ENCODE measurements at regions not wholly inside any gene's neighbourhood (a gene's known extent, or its start where the extent isn't known, plus 50 kb on each side); places are given as distances from the start of the nearest gene placed in this dataset.

DNA sequence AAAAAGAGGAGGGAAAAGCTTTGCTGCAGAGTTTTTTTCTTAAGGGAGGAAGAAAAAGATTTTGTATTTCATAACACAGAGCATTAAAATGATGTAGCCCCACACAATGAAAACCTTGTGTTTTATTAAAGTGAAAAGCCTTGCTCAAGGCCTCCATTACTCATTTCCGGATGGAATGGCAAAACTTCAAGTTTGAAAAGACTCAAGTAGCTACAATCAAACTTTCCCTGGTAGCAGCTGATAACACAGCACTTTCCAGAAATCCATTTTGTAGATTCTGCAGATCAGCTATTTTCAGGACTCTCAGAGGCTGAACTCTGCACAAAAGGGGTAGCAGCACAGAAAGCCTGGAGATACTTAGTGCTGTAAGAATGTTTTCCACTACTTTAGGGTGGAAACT lies 374.8 kb downstream of the NFIB start:
- Histone ChIP-seq H3K9me3 (ENCODE audit: control insufficient read depth in 2 of 2, low read length in 2 of 2) (no peaks in the 10 kb centered on the region), H3K36me3 (ENCODE audit: control insufficient read depth, insufficient read depth, low read length) (no peaks in the 10 kb centered on the region), H3K4me1 (ENCODE audit: control insufficient read depth, insufficient read depth, low read length, poor library complexity, severe bottlenecking) (no peaks in the 10 kb centered on the region), H3K27ac (ENCODE audit: insufficient read depth, low read length, poor library complexity, severe bottlenecking) (no peak overlapping the region), H3K27me3 (ENCODE audit: control insufficient read depth, insufficient read depth, low read length) (no peaks in the 10 kb centered on the region), H3K4me3 (ENCODE audit: low read depth, low read length) (no peak overlapping the region)
- ATAC-seq (ENCODE audit: low read depth in 2 of 2), result no peak
- Mint-ChIP-seq H3K4me1 (no peaks in the 10 kb centered on the region), H3K27ac (no peak overlapping the region), H3K27me3 (peaks cover 4% of the 10 kb centered on the region), H3K9me3 (peaks cover 0 to 25% (median 2%) of the 10 kb centered on the region in 7 donors), H3K36me3 (no peaks in the 10 kb centered on the region), H3K4me3 (no peak overlapping the region)
- no peak for DNase-seq

DNA sequence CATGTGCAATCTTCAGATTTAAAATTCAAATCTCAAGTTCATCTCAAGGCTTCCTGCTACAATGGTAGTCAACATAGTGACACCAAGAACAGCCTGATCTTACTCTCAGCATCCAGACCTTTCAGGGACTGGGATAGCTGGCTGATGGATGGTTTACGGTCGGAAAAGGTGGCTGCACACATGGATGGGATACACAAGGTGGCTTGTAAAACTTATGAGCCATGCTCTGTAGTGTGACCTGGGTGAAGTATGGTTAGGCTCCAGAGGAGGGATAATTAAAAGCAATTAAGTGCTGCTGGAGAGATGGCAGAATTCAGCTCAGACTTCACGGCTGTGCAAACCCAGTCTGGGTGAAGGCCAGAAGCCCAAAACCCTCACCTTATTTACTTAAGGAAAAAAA lies 379.5 kb downstream of the NFIB start:
- Histone ChIP-seq H3K36me3 (ENCODE audit: control insufficient read depth, insufficient read depth, low read length) (no peaks in the 10 kb centered on the region), H3K4me3 (ENCODE audit: low read depth, low read length) (no peak overlapping the region), H3K27me3 (ENCODE audit: control insufficient read depth, insufficient read depth, low read length) (no peaks in the 10 kb centered on the region), H3K27ac (ENCODE audit: insufficient read depth, low read length, poor library complexity, severe bottlenecking) (no peak overlapping the region), H3K9me3 (ENCODE audit: control insufficient read depth in 2 of 2, low read length in 2 of 2) (no peaks in the 10 kb centered on the region), H3K4me1 (ENCODE audit: control insufficient read depth, insufficient read depth, low read length, poor library complexity, severe bottlenecking) (no peaks in the 10 kb centered on the region)
- Mint-ChIP-seq H3K27ac (no peak overlapping the region), H3K36me3 (no peaks in the 10 kb centered on the region), H3K27me3 (no peaks in the 10 kb centered on the region), H3K9me3 (peaks cover 0 to 11% (median 2%) of the 10 kb centered on the region in 7 donors), H3K4me1 (no peaks in the 10 kb centered on the region), H3K4me3 (no peak overlapping the region)
- no peak for DNase-seq
- no peak for ATAC-seq (ENCODE audit: low read depth in 2 of 2)

DNA sequence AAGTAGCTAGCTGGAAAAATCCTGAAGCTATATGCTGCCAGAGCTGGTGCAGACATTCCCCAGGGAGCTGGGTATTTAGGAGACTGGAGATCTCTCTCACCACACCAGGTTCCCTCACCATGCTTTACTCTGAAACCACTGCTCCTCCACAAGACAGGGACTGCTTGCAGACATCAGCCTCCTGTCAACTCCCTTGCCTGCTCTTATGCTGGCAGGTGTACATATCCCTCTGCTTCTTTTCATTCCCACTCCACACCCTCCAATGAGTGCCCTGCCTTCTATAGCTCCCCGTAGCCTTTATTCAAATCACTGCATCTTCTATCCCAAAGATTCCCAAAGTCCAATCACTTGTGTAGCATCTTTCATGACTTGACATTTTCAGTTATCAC lies 380.7 kb downstream of the NFIB start:
- no peak overlapping the region for H3K4me3 Mint-ChIP-seq
- H3K36me3 Mint-ChIP-seq, result no peaks in the 10 kb centered on the region
- ATAC-seq (ENCODE audit: low read depth in 2 of 2) (no peak), DNase-seq (no peak)
- H3K9me3 ChIP-seq (ENCODE audit: control insufficient read depth in 2 of 2, low read length in 2 of 2), result no peaks in the 10 kb centered on the region
- H3K27ac ChIP-seq (ENCODE audit: insufficient read depth, low read length, poor library complexity, severe bottlenecking), result no peak overlapping the region
- H3K27me3 ChIP-seq (ENCODE audit: control insufficient read depth, insufficient read depth, low read length), result no peaks in the 10 kb centered on the region
- H3K4me3 ChIP-seq (ENCODE audit: low read depth, low read length), result no peak overlapping the region
- H3K4me1 ChIP-seq (ENCODE audit: control insufficient read depth, insufficient read depth, low read length, poor library complexity, severe bottlenecking), result no peaks in the 10 kb centered on the region
- H3K27ac Mint-ChIP-seq, result no peak overlapping the region
- no peaks in the 10 kb centered on the region for H3K4me1 Mint-ChIP-seq
- H3K36me3 ChIP-seq (ENCODE audit: control insufficient read depth, insufficient read depth, low read length), result no peaks in the 10 kb centered on the region
- peaks cover 0 to 11% (median 2%) of the 10 kb centered on the region in 7 donors for H3K9me3 Mint-ChIP-seq
- H3K27me3 Mint-ChIP-seq, result no peaks in the 10 kb centered on the region

DNA sequence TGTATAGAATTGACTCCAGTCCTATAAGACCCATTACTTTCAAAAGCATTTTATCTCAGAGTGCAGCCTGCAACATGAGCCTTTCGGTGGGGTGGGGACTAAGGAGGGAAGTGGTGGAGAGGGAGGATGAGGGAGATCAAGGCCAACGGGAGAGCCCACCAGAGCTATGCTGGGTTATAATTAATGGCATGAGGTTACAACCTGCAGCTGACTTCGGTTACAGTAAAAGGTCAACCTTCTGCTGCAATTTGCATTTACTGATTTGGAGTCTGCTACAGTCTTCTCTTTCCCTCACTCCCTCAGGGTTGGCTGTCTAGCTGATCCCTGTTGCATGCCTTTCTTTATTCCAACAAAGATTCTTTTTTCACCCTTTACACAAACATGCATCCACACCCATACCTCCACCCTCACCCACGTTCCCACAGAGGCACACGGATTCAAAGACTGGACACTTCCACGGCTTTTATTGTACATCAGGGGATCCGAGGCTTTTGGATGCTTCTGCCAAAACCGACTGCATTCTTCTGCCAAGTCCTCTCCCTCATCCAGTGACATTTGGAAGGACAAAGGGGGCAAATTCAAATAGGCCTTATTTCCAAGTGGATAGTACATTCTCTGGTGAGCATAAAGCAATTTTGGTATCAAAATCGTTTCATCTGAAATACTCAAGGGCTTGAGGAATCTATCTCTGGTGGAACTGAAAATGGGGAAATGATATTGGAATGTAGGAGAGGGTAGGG lies 381.2 kb downstream of the NFIB start:
- H3K4me1 Mint-ChIP-seq, result no peaks in the 10 kb centered on the region
- Histone ChIP-seq H3K36me3 (ENCODE audit: control insufficient read depth, insufficient read depth, low read length) (no peaks in the 10 kb centered on the region), H3K4me3 (ENCODE audit: low read depth, low read length) (no peak overlapping the region), H3K27ac (ENCODE audit: insufficient read depth, low read length, poor library complexity, severe bottlenecking) (no peak overlapping the region), H3K9me3 (ENCODE audit: control insufficient read depth in 2 of 2, low read length in 2 of 2) (no peaks in the 10 kb centered on the region), H3K27me3 (ENCODE audit: control insufficient read depth, insufficient read depth, low read length) (no peaks in the 10 kb centered on the region), H3K4me1 (ENCODE audit: control insufficient read depth, insufficient read depth, low read length, poor library complexity, severe bottlenecking) (no peaks in the 10 kb centered on the region)
- no peaks in the 10 kb centered on the region for H3K27me3 Mint-ChIP-seq
- H3K4me3 Mint-ChIP-seq, result no peak overlapping the region
- no peak for ATAC-seq (ENCODE audit: low read depth in 2 of 2)
- H3K36me3 Mint-ChIP-seq, result no peaks in the 10 kb centered on the region
- H3K9me3 Mint-ChIP-seq, result peaks cover 0 to 11% (median 2%) of the 10 kb centered on the region in 7 donors
- no peak overlapping the region for H3K27ac Mint-ChIP-seq
- no peak for DNase-seq

DNA sequence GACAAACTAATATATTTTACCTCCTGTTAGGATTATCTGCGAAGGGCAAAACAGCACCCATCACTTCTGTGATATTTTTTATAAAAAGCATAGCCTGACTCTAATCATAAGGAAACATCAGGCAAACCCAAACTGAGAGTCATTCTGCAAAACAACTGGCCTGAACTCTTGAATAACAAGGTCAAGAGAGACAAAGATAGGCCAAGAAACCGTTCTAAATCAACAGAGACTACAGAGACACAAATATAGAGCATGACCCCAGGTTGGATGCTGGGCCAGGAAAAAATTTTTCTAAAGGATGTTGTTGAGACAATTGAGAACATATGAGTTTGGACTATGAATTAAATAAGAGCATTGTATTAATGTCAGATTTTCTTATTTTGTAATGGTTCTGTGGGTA lies 384.9 kb downstream of the NFIB start:
- no peaks in the 10 kb centered on the region for H3K9me3 ChIP-seq (ENCODE audit: control insufficient read depth in 2 of 2, low read length in 2 of 2)
- ATAC-seq (ENCODE audit: low read depth in 2 of 2), result no peak
- Mint-ChIP-seq H3K9me3 (peaks cover 0 to 6% (median 4%) of the 10 kb centered on the region in 7 donors), H3K4me1 (no peaks in the 10 kb centered on the region), H3K27ac (no peak overlapping the region), H3K27me3 (no peaks in the 10 kb centered on the region), H3K36me3 (no peaks in the 10 kb centered on the region), H3K4me3 (no peak overlapping the region)
- H3K36me3 ChIP-seq (ENCODE audit: control insufficient read depth, insufficient read depth, low read length), result no peaks in the 10 kb centered on the region
- H3K27ac ChIP-seq (ENCODE audit: insufficient read depth, low read length, poor library complexity, severe bottlenecking), result no peak overlapping the region
- H3K4me1 ChIP-seq (ENCODE audit: control insufficient read depth, insufficient read depth, low read length, poor library complexity, severe bottlenecking), result no peaks in the 10 kb centered on the region
- no peaks in the 10 kb centered on the region for H3K27me3 ChIP-seq (ENCODE audit: control insufficient read depth, insufficient read depth, low read length)
- no peak overlapping the region for H3K4me3 ChIP-seq (ENCODE audit: low read depth, low read length)
- no peak for DNase-seq

DNA sequence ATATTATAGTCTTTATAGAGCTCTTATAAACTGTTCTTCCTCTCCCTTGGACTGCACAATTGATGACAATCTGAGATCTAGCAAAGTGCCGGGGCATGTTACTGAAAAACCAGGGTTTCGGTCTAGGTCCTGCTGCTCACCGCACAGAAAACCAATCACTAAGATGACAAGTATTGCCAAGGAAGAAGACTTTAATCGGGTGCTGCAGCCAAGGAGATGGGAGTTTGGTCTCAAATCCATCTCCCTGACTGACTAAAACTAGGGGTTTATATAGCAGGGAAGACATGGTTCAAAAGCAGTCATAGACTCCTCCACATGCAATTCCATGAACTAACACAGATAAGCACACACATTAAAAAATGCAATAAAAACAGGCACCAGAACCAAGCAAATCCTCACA lies 390.6 kb downstream of the NFIB start:
- no peaks in the 10 kb centered on the region for H3K27me3 ChIP-seq (ENCODE audit: control insufficient read depth, insufficient read depth, low read length)
- H3K36me3 ChIP-seq (ENCODE audit: control insufficient read depth, insufficient read depth, low read length), result no peaks in the 10 kb centered on the region
- no peaks in the 10 kb centered on the region for H3K9me3 ChIP-seq (ENCODE audit: control insufficient read depth in 2 of 2, low read length in 2 of 2)
- no peak for ATAC-seq (ENCODE audit: low read depth in 2 of 2)
- no peaks in the 10 kb centered on the region for H3K4me1 ChIP-seq (ENCODE audit: control insufficient read depth, insufficient read depth, low read length, poor library complexity, severe bottlenecking)
- Mint-ChIP-seq H3K27ac (no peak overlapping the region), H3K4me1 (no peaks in the 10 kb centered on the region), H3K36me3 (no peaks in the 10 kb centered on the region), H3K27me3 (no peaks in the 10 kb centered on the region), H3K9me3 (peaks cover 0 to 9% (median 6%) of the 10 kb centered on the region in 7 donors), H3K4me3 (no peak overlapping the region)
- no peak for DNase-seq
- no peak overlapping the region for H3K4me3 ChIP-seq (ENCODE audit: low read depth, low read length)
- H3K27ac ChIP-seq (ENCODE audit: insufficient read depth, low read length, poor library complexity, severe bottlenecking), result no peak overlapping the region

DNA sequence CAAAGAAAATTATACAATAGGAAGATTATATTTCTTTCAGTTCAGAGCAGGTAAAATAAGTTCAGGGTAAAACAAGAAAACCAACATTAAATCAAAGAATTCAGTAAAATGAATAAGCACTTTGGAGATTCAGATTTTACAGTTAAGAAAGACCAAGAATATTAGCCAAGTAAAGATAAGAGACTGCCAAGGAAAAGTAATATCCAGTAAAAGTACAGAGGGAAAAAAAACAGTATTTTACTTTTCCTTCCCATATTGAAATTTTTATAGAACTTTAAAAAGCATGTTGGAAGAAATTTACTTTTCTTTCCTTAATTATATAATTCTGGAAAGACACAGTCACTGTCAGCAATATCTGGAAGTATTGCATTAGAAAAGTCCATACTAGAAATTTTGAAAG lies 393.4 kb downstream of the NFIB start:
- Mint-ChIP-seq H3K4me1 (no peaks in the 10 kb centered on the region), H3K36me3 (no peaks in the 10 kb centered on the region), H3K9me3 (peaks cover 0 to 10% (median 6%) of the 10 kb centered on the region in 7 donors), H3K27me3 (no peaks in the 10 kb centered on the region), H3K4me3 (no peak overlapping the region), H3K27ac (no peak overlapping the region)
- H3K4me1 ChIP-seq (ENCODE audit: control insufficient read depth, insufficient read depth, low read length, poor library complexity, severe bottlenecking), result no peaks in the 10 kb centered on the region
- H3K27ac ChIP-seq (ENCODE audit: insufficient read depth, low read length, poor library complexity, severe bottlenecking), result no peak overlapping the region
- no peak for ATAC-seq (ENCODE audit: low read depth in 2 of 2)
- DNase-seq, result no peak
- no peaks in the 10 kb centered on the region for H3K9me3 ChIP-seq (ENCODE audit: control insufficient read depth in 2 of 2, low read length in 2 of 2)
- no peak overlapping the region for H3K4me3 ChIP-seq (ENCODE audit: low read depth, low read length)
- H3K27me3 ChIP-seq (ENCODE audit: control insufficient read depth, insufficient read depth, low read length), result no peaks in the 10 kb centered on the region
- no peaks in the 10 kb centered on the region for H3K36me3 ChIP-seq (ENCODE audit: control insufficient read depth, insufficient read depth, low read length)

DNA sequence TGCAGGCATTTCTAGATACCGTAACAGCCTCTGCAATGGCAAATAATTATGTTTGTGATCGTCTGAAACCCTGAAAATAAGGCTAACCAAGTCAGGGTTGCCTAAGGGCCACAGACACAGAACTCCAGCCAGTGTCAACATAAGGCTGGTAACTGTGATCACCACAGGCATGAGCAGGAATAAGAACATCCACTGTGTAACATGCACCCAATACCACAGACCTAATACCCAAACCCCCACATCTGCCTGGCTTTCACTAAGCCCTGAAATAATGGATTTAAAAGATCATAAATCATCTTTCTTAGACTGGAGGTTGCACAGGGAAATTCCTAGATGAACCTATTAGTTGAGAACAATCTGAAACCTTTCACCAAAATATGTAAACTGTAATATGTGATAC lies 394.5 kb downstream of the NFIB start:
- no peak overlapping the region for H3K27ac Mint-ChIP-seq
- H3K27me3 Mint-ChIP-seq, result no peaks in the 10 kb centered on the region
- no peaks in the 10 kb centered on the region for H3K36me3 Mint-ChIP-seq
- Histone ChIP-seq H3K27ac (ENCODE audit: insufficient read depth, low read length, poor library complexity, severe bottlenecking) (no peak overlapping the region), H3K4me1 (ENCODE audit: control insufficient read depth, insufficient read depth, low read length, poor library complexity, severe bottlenecking) (no peaks in the 10 kb centered on the region), H3K36me3 (ENCODE audit: control insufficient read depth, insufficient read depth, low read length) (no peaks in the 10 kb centered on the region), H3K9me3 (ENCODE audit: control insufficient read depth in 2 of 2, low read length in 2 of 2) (no peaks in the 10 kb centered on the region), H3K27me3 (ENCODE audit: control insufficient read depth, insufficient read depth, low read length) (no peaks in the 10 kb centered on the region), H3K4me3 (ENCODE audit: low read depth, low read length) (no peak overlapping the region)
- H3K9me3 Mint-ChIP-seq, result peaks cover 0 to 10% (median 5%) of the 10 kb centered on the region in 7 donors
- no peak for DNase-seq
- no peak overlapping the region for H3K4me3 Mint-ChIP-seq
- no peaks in the 10 kb centered on the region for H3K4me1 Mint-ChIP-seq
- ATAC-seq (ENCODE audit: low read depth in 2 of 2), result no peak

Measured in CD4-positive, CD25-positive, alpha-beta regulatory T cell (primary cell).